Stimulated activated naive CD4-positive, alpha-beta T cell treated with Interleukin-2 at 50 U/mL for 16 hours (primary cell): ENCODE measurements at regions not wholly inside any gene's neighbourhood (a gene's known extent, or its start where the extent isn't known, plus 50 kb on each side); places are given as distances from the start of the nearest gene placed in this dataset.
"Not testable (repeated sequence)": the region's sequence is repeated elsewhere in the genome, so short reads cannot be mapped to it uniquely, and the experiment has no call there.

Experiments
- DNase-seq: peaks from one replicate; lab custom pipeline; 2025; lab: John Stamatoyannopoulos, UW

DNA sequence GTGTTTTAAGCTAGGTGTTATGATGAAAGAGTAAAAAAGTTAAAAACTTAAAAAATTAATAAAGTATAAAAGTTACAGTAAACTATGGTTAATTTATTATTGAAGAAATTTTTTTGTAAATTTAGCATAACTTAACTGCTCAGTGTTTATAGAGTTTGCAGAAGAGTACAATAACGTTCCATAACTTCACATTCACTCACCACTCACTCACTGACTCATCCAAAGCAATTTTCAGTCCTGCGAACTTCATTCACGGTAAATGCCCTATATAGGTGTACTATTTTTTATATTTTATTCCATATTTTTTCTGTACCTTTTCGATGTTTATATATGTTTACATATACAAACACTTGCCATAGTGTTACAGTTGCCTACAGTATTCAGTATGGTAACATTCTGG, 694.8 kb upstream of the SLC39A10 start:
- DNase-seq: no peak

DNA sequence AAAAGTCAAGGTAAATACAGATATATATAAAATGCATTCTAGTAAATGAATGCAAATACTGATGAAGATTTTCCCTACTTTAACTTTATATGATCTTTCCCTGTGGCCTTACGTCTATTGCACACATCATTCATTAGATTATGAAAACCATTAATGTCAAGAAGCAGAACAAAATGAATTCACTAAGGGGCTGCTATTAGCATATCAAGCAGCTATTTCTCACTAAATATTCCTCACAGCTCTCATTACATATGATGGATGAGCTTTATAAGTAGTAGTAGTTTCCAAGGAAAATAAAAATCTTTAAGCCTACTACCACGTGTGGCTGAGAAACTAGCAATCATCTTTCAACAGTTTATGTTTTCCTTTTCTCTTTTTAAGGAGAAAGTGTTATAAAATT, 702.8 kb upstream of the SLC39A10 start:
- no peak for DNase-seq

DNA sequence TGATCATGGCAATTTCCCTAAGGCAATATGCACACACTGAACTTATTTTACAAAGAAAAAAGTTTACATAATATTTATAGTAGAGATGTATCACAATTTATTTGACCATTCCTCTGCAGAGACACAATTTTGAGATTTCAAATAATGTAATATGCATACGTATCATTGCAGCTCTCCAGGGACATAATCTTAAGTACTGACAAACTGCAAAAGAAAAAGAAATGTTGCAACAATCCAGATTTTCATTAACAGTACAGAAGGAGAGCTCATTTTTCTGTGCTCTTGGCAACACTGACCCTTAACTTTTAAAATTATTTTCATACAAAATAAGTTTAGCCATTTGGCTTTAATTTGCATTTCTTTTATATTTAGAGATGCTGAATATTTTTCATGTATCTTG, 710.2 kb upstream of the SLC39A10 start:
- DNase-seq: no peak

DNA sequence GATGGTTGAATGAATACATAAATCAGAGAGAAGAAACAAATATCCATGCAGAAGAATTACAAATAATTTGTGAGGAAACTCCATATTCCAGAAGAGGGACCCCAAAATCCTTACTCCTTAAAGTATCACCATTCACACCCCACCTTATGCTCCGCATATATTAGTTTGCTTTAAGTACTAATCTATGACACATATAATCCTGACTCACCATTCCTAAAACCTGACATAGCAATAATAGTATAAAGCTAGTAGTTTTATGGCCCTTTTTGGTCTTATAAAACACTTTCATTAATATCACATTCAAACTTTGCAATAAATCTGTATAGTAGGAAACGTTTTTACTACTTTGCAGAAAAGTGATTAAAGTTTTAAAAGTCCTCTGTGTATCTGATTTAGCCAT, 719.0 kb upstream of the SLC39A10 start:
- no peak for DNase-seq

DNA sequence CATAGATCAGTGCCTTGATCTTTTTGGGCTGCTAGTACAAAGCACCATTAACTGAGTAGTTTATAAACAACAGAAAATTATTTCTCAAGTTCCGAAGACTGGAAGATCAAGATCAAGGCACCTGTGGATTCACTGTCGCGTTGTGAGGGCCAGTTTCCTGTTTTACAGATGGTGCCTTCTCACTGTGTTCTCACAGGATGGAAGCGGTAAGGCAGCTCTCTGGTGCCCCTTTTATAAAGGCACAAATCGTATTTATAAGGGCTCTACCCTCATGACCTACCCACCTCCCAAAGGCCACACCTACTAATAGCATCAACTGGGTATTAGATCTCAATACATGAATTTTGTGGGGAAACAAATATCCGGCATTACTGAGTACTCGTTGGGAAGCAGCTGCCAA, 729.5 kb upstream of the SLC39A10 start:
- no peak for DNase-seq

DNA sequence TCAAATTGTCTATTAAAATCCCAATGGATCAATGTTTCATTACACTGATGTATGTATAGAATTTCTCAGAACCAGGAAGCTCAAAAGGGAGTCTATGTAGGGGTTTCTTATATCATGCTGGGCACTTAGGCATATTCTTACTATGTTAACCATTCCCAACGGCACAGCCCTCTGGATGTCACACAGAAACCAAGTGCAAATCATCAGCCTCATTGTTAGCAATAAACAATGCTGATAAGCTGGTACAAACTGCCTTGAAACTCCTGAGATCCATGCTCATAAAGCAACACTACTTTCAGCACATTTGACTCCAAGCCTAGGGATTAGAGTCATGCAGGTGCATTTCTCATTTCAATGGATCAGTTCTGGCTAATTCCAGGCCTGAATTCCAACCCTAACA, 730.2 kb upstream of the SLC39A10 start:
- DNase-seq: no peak

DNA sequence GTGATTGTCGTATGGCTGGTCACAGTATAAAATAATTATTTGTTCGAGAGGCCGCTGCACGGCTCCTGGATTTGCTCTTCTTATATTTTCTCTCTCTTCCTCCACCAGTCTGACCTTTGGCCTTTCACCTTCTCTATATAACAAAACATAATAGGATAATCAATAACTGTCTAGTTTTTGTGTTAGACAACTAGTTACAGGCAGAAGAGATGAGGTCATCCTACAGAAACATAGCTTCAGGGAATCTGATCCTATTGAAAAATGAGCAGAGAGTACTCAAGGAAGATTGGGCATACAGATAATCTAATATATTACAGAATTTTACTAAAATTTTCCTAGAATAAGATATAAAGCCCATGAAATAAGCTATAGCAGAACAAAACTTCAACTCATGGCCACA, 731.3 kb upstream of the SLC39A10 start:
- DNase-seq: no peak

DNA sequence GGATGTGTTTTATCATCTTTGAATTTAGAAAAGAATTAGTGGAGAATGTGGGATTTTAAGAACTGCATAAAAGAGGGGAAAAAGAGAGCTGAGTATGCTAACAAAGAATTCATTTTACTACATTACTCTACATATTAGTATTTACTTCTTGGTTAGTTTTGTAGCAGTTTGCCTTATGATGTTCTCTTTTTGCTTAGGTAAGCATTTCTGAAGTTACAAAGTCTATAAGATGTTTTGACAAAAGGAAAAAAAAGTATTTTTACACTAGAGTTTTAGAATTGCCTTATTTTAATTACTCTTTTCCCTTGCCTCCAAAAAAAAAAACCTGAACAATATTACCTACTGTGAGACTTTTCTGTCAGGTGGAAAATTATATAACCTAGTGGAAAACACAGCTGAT, 739.5 kb upstream of the SLC39A10 start:
- DNase-seq: no peak

DNA sequence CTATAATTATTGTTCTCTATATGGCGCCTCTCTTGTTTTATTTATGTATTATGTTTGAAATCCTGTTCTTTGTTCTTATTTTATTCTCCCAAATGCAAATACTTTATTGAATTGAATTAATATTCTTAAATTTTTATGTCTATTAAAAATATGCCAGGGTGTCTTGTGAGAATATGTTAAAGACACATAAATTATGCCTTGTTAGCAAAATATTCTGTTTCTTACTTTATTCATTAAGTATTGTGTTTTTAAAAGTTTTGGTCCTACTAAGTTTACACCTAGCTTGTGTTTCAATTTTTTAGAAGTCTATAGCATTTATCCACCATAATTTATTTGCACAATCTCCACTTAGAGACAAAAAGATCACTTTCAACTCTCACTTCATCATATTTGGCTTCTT, 741.5 kb upstream of the SLC39A10 start:
- DNase-seq: no peak

DNA sequence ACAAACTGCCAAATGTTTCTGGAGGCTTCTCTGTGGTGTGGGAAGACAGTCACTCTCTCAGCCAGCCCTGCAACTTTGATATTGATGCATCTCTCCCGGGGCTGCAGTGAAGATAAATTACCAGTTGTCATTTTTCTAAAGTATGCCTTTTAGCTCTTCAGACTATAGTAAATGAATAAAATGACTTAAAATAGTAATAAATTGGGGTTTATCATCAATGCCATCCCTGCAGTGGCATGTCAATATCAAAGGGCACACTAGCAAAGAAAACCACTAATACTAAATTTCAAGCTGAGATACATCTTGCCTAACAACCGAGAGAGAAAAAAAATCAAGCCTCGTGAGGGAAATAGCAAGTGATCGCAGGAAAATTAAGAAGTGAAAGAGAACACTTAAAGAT, 749.5 kb upstream of the SLC39A10 start:
- DNase-seq: no peak

DNA sequence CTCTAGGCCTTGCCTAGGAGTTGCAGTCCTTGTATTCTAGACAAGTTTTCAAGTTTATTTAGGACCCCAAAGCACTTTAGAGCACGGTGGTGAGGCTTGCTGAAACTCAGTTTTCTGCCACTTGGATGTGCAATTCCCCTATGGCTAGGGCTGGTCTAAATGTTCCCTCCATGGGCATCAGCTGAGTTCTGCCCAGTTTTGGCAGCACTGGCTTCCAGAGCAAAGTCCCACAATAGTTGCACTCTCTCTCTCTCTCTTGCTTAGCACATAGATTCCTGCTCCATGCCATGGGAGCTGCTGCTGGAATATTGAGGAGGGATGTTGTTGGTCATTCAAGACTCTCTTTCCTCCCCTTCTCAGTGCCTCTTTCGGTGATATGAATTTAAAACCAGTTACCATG, 760.2 kb upstream of the SLC39A10 start:
- DNase-seq: no peak

DNA sequence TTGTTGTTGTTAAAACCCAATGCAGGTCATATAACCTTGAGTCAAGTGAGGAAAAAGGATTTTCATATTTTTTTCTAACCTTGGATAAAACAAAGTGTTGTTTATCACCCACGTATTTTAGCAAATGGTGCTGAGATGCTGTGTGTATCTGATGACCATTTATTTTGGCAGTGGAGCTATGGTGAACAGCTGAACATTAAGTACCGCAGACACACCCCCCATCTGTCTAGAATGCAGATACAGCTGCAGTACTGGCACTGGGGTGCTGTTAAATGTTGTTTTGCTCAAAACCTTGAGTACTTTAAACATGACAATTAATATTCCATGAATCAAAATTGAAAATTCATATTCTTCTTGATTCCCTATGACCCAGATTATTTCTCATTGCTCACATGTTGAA, 773.3 kb upstream of the SLC39A10 start:
- DNase-seq: no peak

DNA sequence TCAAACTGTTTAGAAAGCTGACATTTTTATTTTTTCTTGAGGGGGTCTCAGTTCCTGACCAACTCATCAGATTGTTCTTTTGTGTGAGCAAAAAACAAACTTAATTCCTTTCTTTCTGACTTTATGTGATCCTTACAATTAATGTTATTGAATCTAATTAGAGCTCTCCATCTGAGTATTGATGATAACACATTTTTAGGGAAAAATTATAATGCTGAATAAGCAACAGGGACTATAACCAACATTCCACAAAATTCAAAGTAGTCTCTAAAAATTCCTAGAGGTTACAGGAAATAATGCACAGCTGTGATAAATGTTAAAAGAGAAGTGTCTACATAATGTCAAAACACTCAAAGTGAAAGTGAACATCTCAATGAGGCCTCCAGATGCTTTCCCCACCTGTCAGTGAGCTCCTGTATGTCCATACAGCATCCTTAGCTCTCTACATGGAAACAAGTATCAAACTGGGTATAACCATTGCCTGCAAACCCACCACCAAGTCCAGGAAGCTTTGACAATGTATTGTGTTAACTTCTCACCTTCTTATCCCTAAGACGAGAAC, 786.0 kb upstream of the SLC39A10 start:
- no peak for DNase-seq

DNA sequence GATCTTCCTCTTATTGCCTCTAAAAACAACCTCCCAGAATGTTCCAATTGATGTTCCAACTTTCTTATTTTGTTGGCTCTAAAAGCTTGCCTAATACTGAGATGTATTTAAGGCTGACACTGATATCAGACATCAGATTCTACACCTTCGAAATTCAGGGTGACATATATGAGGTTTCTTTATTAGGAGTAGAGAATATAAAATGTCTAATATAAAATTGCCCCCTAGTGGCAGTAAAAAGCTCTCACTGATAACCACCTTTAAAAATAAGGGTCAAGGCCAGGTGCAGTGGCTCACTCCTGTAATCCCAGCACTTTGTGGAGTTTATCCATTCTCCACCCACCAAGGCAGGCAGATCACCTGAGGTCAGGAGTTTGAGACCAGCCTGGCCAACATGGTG, 789.7 kb upstream of the SLC39A10 start:
- DNase-seq: no peak

DNA sequence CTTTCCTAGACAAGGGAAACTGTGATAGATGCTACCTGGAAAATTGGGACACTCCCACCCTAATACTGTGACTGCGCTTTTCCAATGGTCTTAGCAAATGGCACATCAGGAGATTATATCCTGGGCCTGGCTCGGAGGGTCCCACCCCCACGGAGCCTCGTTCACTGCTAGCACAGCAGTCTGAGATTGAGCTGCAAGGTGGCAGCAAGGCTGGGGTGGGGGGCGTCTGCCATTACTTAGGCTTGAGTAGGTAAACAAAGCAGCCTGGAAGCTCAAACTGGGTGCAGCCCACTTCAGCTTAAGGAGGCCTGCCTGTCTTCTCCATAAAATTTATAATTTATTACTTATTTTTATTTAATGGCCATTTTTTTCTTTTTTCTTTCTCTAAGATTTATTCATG, 802.1 kb upstream of the SLC39A10 start:
- DNase-seq: no peak

DNA sequence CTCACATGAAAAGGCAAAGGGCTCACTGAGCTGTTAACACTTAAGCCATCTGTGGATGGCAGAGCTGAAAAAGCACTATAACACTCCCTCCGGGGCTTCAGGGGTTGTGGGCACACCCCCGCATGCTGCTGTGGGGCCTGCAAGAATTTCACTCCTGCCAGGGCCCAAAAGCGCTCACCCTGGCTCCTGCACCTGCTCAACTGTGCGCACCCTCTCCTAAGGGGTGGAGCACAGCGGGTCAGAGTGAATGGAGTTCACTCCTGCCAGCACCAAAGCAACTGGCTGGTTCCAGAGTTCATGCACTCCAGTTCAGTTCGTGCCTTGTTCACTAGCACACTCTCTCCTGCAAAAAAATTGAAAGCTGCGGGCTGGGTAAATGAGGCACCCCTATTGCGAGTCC, 814.2 kb upstream of the SLC39A10 start:
- DNase-seq: no peak

DNA sequence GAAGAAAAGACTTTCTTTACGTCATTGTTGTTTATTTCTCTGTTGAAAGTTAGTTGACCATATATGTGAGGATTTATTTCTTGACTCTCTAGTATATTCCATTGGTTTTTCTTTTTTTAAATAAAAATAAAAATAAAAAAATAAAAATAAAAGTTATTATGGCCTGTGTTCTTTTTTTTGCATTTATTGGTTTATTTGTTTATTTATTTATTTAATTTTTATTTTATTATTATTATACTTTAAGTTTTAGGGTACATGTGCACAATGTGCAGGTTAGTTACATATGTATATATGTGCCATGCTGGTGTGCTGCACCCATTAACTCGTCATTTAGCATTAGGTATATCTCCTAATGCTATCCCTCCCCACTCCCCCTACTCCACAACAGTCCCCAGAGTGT, 822.7 kb upstream of the SLC39A10 start:
- not testable (repeated sequence) for DNase-seq

DNA sequence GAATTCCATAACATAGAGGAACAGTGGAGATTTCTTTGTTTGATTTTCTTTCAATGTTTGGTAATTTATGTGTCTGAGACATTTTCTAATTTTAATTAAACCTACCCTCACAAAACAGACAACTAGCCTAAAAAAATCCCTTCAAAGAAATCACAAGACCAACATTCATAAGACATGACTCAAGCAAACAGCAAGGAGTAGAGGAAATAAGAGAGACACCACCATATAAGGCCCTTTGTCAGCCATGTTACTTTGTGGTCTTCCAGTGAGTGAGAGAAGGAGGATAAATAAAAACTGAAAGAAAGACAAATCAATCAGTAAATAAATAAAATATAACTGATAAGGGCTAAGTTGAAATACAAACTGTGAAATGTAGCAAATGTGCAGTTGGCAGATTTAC, 830.8 kb upstream of the SLC39A10 start:
- no peak for DNase-seq

DNA sequence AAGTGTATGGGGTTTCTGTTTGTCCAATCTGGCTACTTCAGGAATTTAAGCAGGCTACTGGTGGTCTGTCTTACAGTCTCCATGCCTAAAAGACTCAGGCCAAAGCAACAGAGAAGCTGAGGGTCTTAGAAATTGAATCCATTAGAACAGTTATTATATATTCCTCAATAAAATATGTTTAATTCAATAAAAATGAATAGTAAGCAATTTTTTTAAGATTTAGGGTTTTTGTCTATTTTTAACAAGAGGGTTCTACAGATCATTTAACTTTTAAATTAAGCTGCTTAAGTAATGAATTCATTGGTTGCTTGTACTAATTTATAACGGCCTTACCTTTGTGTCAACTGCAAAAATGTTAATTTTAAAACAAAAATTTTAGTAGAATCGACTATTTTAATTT, 832.6 kb upstream of the SLC39A10 start:
- no peak for DNase-seq

DNA sequence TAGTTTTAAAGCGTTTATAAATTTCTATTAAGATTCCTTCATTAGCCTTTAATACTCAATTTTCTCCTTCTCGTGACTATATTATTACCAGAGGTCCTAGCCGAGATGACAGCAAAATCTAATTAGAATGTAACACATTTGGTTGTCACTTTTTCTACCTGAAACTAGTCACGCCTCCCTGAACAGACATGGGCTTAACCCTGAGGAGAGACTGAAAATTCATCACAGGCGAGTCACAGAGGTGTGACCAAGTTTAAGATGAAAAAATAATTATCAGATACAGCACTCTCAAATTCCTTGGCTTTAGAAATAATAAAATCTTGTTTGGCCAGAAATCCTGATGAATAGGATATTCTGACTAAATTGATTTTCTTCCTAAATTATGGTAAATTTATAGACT, 834.4 kb upstream of the SLC39A10 start:
- no peak for DNase-seq

DNA sequence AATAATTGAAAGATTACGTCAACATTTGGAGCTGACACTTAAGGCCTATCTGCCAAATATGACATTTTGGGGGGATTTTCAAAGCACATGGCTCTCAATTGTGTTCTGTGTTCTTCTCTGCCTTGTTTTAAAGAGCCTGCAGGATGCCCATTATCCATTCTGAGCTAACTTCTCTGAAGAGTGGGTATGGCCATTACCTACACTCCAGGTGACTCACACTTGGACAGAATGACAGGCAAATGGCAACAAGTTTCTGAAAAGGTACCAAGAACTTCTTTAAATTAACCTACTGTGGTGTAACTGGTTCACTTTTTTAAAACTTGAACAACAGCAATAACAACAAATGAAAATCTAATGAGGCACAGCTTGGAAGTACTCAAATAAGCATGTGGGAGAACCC, 834.9 kb upstream of the SLC39A10 start:
- no peak for DNase-seq

DNA sequence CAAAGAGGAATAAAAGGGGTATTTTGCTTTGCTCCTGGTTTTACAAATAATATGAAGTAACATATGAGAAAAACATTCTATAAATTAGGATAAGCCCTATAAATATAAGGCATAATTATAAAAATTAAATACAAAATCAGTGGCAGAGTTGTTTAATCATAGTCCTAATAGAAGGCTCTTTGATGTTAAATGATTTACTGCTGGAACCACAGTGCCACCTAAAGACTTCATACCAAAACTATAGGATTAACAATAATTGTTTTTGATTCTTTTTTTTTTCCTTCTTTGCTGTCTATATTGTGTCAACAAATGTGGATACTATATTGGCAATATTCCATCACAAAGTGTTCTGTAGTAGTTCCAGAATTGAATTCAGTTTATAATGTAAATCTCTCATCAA, 837.7 kb upstream of the SLC39A10 start:
- no peak for DNase-seq

DNA sequence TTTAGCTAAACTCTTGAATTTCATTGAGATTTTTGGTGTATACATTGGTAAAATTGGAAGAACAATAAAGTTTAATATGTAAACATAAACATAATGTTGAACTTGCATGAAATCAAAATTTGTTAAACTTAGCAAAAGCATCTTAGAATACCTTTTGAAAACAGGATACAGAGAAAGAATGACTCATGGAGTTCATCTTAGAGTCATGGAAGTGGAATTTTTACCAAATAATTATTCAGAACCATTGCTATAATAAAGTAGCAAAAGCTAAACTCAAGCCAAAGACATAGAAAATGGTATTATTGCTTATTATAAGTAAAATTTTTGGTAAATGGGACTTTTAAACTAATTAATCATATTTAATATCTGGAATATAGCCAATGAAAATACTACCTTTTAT, 841.6 kb upstream of the SLC39A10 start:
- DNase-seq: no peak

DNA sequence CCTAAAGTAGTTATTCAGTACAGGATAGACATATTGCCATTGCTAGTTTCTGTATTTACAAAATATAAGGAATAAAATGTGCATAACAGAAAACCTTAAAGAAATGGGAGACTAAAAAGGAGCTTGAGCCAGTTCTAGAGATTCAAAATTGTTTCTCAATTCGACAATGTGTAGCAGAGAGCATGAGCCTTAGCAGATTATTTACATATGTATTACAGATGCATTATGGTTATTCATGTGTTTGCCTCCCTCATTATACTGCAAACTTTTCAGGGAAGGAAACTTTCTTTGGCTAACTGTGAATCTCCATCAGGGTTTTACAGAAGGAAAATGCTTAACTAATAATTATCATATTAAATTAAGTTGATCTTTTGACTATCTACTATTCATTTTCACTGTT, 854.4 kb upstream of the SLC39A10 start:
- no peak for DNase-seq

DNA sequence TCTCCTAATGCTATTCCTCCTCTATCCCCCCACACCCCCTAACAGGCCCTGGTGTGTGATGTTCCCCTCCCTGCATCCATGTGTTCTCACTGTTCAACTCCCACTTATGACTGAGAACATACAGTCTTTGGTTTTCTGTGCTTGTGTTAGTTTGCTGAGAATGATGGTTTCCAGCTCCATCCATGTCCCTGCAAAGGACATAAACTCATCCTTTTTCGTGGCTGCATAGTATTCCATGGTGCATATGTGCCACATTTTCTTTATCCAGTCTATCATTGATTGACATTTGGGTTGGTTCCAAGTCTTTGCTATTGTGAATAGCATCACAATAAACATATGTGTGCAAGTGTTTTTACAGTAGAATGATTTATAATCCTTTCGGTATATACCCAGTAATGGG, 870.0 kb upstream of the SLC39A10 start:
- DNase-seq: not testable (repeated sequence)
